Chondrocyte (in vitro differentiated cells): ENCODE measurements at regions not wholly inside any gene's neighbourhood (a gene's known extent, or its start where the extent isn't known, plus 50 kb on each side); places are given as distances from the start of the nearest gene placed in this dataset.

Source experiments
- DNase-seq: peaks from one replicate; pipeline ENCODE4 v3.0.0; 2021; ENCODE audit warnings: mixed read lengths, low spot score
- H3K27ac Mint-ChIP-seq: one replicate; pipeline ENCODE4 v1.8.0; 2021; ENCODE audit warnings: mild to moderate bottlenecking, moderate library complexity, mixed read lengths; ENCODE audit not compliant: unreplicated experiment
- H3K27me3 Mint-ChIP-seq: 2 replicates; pipeline ENCODE4 v1.8.0; 2021; ENCODE audit warnings: low read depth, mixed read lengths
- H3K36me3 Mint-ChIP-seq: 2 replicates; pipeline ENCODE4 v1.8.0; 2021; ENCODE audit warnings: low read depth, mixed read lengths
- H3K4me1 Mint-ChIP-seq: 2 replicates; pipeline ENCODE4 v1.8.0; 2021; ENCODE audit warnings: low read depth, mild to moderate bottlenecking, mixed read lengths
- H3K4me3 Mint-ChIP-seq: one replicate; pipeline ENCODE4 v1.8.0; 2021; ENCODE audit warnings: mild to moderate bottlenecking, moderate library complexity, mixed read lengths; ENCODE audit not compliant: unreplicated experiment
- H3K9me3 Mint-ChIP-seq: 2 replicates; pipeline ENCODE4 v1.8.0; 2021; ENCODE audit warnings: low read depth, mixed read lengths
- CTCF ChIP-seq: fragments of 200-600 bp; sonication (generic); IDR thresholded peaks from 2 replicates; pipeline ENCODE4 v1.5.0; 2021; ENCODE audit warnings: antibody characterized with exemption, mild to moderate bottlenecking, moderate library complexity

DNA sequence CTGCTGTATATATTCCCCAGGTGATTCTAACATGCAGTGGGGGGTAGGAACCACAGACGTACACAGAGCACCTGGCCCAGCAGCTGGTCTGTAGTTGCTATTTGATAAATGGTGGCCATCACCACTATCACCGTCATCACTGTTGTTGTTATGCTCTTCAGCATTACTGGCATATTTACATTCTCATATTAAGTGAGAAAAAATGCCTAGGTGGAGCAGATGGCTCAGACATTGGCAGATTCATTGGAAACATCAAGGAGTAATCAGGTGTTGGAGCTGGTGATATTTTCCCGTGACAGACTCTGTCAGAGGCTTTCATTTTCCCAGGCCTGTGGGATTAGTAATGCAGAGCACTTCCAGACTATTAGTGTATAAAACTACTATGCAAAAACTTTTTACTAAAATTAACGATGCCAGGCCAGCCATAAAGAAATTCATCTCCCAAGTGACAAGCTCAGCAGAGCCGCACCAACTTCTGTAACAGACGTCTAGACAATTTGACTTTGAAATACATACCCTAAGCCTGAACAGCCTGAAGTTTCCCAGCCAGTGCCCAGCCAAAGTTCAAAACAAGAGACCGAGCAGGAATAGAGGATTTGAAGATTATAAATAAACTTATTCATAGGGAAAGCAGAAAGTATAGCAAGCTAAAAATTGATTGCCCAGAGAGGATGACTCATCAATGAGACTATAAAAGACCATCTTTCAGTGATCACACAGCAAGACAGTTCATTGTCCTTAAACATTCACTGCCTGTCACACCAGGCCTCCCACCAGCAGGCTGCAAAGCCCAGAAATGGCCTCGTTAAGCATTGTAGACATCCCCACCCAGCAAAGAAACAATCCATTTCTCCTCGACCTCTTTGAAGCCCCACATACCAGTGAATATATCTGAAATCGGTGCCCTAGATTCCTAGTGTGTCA, 247.4 kb upstream of the CHAC2 start:
- H3K36me3 Mint-ChIP-seq = no peaks in the 10 kb centered on the region
- peaks cover 3% of the 10 kb centered on the region for H3K9me3 Mint-ChIP-seq
- H3K27ac Mint-ChIP-seq = peak overlapping the region; percentile 75
- TF ChIP-seq CTCF = no peak
- DNase-seq = no peak
- peaks cover 4% of the 10 kb centered on the region for H3K27me3 Mint-ChIP-seq
- peaks cover 13% of the 10 kb centered on the region for H3K4me1 Mint-ChIP-seq
- no peak overlapping the region for H3K4me3 Mint-ChIP-seq

DNA sequence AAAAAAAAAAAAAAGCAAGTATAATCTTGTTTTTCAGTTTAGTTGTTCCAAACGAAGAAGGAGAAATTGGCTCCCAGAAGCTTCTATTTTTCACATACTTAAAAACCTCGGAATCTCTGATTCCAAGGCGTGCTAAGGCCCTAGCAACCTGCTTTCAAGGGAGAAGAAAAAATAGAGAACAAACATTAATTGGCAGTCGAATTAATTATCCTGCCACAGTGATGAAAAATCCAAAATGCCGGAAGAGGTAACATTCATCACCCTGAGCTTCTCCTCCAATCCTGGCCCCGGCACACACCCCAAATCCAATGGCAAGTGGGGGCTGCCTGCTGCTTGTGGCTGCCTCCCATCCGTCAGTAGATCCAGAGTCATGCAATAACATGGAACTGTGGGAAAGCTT, 250.2 kb upstream of the CHAC2 start:
- no peaks in the 10 kb centered on the region for H3K36me3 Mint-ChIP-seq
- no peak for TF ChIP-seq CTCF
- no peak overlapping the region for H3K27ac Mint-ChIP-seq
- DNase-seq = no peak
- no peak overlapping the region for H3K4me3 Mint-ChIP-seq
- peaks cover 3% of the 10 kb centered on the region for H3K9me3 Mint-ChIP-seq
- no peaks in the 10 kb centered on the region for H3K27me3 Mint-ChIP-seq
- H3K4me1 Mint-ChIP-seq = peaks cover 13% of the 10 kb centered on the region

DNA sequence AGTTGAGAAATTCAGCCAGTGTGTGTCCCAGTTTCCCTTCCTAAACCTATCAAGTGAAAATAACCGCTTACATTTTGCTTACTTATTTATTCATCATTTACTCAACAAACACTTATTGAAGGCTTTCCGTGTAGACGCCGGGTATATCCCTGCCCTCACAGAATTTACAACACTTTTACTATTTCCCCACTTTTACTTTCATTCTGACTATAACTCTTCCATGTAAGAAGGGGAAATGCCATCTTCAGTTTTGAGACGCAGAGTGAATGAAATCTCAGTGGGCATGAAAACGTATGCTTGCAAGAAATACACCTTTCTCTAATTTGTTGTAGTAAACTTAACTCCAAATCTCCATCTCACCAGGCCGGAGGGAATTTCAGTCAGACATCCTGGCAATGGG, 251.0 kb upstream of the CHAC2 start:
- H3K4me1 Mint-ChIP-seq = peaks cover 13% of the 10 kb centered on the region
- no peak for DNase-seq
- H3K9me3 Mint-ChIP-seq = peaks cover under 1% of the 10 kb centered on the region
- no peaks in the 10 kb centered on the region for H3K27me3 Mint-ChIP-seq
- TF ChIP-seq CTCF = no peak
- H3K4me3 Mint-ChIP-seq = no peak overlapping the region
- no peak overlapping the region for H3K27ac Mint-ChIP-seq
- no peaks in the 10 kb centered on the region for H3K36me3 Mint-ChIP-seq

DNA sequence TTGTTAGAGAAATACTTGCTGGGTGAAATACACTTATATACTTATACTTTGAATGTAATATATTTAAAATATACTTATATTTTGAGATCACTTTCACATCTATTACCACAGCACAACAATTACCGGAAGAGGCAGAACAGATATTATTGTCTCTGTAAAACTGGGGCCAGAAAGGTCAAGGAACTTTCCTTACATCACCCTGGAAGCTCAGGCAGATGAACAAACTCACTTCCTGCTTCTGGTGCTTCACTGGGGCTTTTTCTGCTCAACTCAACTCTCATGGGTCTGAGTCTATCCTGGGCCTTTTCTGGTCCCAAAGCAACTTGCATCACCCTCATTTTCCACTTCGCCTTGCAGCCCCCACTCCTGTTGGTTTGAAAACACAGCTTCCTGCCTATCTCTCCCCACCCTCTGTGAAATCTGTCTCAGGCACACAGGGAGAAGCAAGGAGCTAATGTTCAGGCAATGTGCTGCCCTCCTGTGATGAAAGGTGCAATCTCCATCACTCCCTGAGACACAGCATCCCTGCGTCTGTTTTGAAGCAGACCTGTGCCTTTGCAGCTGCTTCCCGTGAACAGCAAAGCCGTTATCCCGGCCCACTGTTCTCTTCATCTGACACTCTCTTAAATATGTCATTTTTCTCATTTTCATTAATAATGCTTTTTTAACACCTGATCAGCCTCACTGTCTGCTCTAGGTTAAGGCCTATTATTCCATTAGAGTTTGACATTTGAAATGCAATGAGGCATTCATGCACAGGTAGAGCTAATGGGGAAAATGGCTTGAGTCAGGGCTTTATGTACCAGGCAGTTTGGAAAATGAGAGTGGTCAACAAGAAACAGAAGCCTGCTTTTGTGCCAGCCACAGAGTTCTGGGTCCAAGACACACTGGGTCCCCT, 251.9 kb upstream of the CHAC2 start:
- no peak for DNase-seq
- Mint-ChIP-seq H3K4me1 (peaks cover 12% of the 10 kb centered on the region), H3K36me3 (no peaks in the 10 kb centered on the region), H3K27ac (no peak overlapping the region), H3K27me3 (no peaks in the 10 kb centered on the region), H3K9me3 (no peaks in the 10 kb centered on the region), H3K4me3 (no peak overlapping the region)
- peak; percentile 47 for TF ChIP-seq CTCF

DNA sequence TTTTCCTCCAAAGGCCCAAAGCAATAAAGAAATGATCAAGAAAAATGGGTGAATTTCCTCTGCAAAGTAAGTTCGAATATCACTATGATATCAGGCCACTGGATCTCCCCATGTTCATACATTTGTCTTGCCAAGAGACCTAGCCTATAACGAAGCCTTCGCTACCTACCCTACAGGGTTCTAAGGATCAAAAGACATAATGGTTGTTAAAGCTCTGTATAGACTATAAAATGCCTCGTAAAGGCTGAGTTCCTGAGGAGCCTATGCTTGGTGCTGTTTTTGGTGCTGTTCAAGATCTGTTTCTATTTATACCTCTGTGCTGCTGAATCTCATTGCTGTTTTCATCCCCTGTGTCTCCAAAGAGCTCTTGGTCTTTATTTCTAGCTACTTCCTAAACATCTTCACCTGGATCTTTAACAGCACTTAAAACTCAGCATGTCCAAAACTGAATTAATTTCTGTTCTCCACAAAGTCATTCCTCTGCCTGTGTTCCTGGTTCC, 254.4 kb upstream of the CHAC2 start:
- H3K27me3 Mint-ChIP-seq = no peaks in the 10 kb centered on the region
- TF ChIP-seq CTCF = no peak
- H3K4me1 Mint-ChIP-seq = peaks cover 12% of the 10 kb centered on the region
- H3K36me3 Mint-ChIP-seq = no peaks in the 10 kb centered on the region
- H3K27ac Mint-ChIP-seq = no peak overlapping the region
- H3K9me3 Mint-ChIP-seq = peaks cover 4% of the 10 kb centered on the region
- DNase-seq = no peak
- H3K4me3 Mint-ChIP-seq = no peak overlapping the region
